GM18951 (cell line): ENCODE measurements at regions not wholly inside any gene's neighbourhood (a gene's known extent, or its start where the extent isn't known, plus 50 kb on each side); places are given as distances from the start of the nearest gene placed in this dataset.

Source experiments
- POLR2A ChIP-seq: IDR thresholded peaks from 4 replicates; pipeline ENCODE4 v1.6.1; 2011; ENCODE audit warnings: mild to moderate bottlenecking; ENCODE audit not compliant: insufficient read length, insufficient read depth; ENCODE audit errors: extremely low read depth
- in situ Hi-C: fragments of 300-500 bp; cut with MboI; formaldehyde crosslinking; loops from one replicate; pipeline ENCODE4 v1.12.0; 2022; ENCODE audit warnings: low sequenced_read_pairs, mixed read lengths, inconsistent platforms; ENCODE audit not compliant: unreplicated experiment

DNA sequence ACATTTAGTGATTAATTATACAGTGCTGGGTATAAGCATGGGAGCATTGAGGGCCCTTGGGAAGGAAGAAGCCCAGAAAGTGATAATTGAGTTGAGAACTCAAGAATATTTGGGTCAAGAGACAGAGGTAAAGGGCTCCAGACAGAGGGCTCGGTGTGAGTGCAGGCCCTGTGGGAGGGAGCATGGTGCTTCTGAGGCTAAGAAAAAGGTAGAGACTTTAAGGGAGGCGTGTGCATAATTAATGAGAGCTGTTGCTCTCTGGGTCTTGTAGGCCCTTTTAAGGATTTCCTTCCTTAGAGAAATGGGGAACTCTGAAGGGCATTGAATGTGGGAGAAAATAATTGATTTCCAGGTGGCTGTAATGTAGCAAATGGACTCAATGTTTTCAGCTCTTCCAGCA lies 735.0 kb upstream of the POU3F3 start:
- in situ Hi-C loops, result no loop called here
- no peak for TF ChIP-seq POLR2A

GRCh38 chr2:104120171-104120570 lies 733.7 kb upstream of the POU3F3 start:
- TF ChIP-seq POLR2A, result no peak
- in situ Hi-C loops, result no loop called here

DNA sequence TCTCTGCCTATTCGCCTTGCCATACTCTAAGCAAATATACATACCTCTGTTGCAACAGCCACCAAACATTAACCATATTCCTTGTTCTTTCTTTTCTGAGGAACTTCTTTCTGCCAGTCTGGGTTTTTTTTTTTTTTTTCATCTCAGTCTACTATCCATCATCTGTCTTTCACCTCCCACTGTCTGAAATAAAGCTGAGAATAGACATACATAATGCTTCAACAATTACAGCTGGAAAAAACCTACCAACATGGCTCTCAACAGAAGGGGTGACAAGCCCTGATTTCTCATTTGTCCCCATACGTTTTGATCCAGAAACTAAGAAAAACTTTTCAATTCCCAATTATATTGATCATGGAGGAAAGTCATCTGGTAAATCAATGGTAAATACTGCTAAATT lies 728.8 kb upstream of the POU3F3 start:
- TF ChIP-seq POLR2A, result no peak
- in situ Hi-C loops, result no loop called here

GRCh38 chr2:104127049-104127770 lies 726.7 kb upstream of the POU3F3 start:
- TF ChIP-seq POLR2A, result no peak
- in situ Hi-C loops, result no loop called here

GRCh38 chr2:104140361-104140760 lies 713.6 kb upstream of the POU3F3 start:
- TF ChIP-seq POLR2A, result no peak
- in situ Hi-C loops, result no loop called here

DNA sequence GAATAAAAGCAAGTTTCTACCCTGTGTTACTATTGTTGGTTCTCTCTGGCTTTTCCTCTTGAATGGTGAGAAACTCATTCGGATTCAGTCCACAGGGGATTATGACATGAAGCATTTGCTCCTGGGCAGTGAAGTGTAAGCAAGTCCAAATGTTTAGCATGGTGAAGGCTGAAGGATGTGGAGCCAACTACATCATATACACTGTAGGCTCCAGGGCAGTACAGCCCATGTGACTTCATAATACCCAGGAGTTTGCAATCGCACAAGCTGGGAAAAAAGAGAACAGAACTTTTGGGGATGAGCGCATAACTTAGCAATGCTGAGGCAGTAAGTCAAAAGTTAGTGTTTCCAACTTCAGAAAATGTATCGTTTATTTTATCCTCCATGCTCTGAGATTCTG lies 695.7 kb upstream of the POU3F3 start:
- TF ChIP-seq POLR2A, result no peak
- in situ Hi-C loops, result no loop called here

DNA sequence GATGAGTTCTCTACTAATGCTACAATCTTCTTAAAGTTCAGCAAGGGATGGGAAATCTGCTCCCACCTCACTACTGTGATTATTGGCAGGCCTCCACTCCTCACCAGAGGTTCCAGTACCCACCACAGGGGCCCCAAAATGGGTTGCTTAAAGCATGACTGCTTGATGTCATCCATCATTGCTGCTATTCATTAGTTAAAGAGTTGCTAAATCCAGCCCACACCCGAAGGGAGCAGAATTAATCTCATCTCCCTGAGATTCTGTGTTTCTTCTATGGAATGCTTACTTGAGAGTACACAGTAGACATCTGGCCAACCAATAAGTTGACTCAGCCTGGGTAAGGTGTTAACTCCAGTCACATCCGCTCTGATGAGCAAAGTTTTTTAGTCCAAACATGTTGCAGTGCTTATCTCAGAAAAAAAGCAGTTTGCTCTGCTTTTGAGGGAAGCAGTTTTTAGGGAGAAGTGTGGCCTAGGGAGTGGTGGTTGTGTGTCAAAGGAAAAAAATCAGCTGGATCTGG lies 690.2 kb upstream of the POU3F3 start:
- in situ Hi-C loops, result no loop called here
- no peak for TF ChIP-seq POLR2A

DNA sequence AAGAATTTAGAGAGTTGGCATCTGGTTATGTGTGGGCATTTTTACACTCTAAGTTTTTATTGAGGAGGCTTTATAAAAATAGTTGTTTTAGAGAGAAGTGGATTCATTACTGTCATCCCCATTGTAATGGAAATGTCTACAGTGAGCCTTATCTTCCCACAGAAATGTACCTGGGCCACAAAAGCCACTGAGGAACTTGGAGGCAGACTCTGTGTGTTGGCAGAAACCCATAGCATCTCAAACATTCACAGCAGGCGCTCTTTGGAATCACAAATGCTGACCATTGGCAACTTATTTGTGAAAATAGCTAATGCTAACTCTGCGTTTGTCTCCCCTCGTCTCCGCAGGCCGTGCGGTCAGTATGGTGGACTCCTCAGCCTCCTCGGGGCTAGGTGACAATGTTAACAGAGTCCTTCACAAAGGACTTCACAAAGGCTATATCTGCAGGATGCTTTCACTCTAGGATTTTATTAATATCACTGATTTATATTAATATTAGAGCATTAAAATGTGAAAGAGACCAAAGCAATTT lies 689.1 kb upstream of the POU3F3 start:
- no peak for TF ChIP-seq POLR2A
- in situ Hi-C loops, result no loop called here

GRCh38 chr2:104177179-104177578 lies 676.7 kb upstream of the POU3F3 start:
- in situ Hi-C loops, result no loop called here

GRCh38 chr2:104179644-104180043 lies 674.3 kb upstream of the POU3F3 start:
- in situ Hi-C loops, result no loop called here
- TF ChIP-seq POLR2A, result no peak

More at GRCh38 chr2:104177179-104177578, 676.7 kb upstream of the POU3F3 start:
- TF ChIP-seq POLR2A, result no peak

- in situ Hi-C loops, result no loop called here
- no peak for TF ChIP-seq POLR2A
Measured at GRCh38 chr2:104200533-104201168, 653.3 kb upstream of the POU3F3 start.

DNA sequence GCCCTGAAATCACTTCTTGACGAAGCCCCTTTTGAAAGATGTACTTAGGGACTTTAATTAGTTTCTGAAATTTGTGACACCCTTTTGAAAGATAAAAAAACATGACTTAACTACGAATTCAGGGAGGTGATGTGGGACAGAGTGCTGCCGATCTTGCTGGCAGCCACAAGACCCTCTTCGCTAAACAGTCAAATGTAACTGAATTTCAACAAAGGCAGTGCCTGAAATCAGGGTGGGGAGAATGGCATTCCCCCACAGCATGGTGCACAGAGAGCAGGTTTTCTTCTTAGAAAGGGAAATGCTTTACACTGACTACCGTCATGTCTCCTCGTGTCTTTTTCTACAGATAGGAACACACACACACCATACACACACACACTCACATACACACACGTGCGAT lies 640.2 kb upstream of the POU3F3 start:
- no peak for TF ChIP-seq POLR2A
- in situ Hi-C loops, result no loop called here

DNA sequence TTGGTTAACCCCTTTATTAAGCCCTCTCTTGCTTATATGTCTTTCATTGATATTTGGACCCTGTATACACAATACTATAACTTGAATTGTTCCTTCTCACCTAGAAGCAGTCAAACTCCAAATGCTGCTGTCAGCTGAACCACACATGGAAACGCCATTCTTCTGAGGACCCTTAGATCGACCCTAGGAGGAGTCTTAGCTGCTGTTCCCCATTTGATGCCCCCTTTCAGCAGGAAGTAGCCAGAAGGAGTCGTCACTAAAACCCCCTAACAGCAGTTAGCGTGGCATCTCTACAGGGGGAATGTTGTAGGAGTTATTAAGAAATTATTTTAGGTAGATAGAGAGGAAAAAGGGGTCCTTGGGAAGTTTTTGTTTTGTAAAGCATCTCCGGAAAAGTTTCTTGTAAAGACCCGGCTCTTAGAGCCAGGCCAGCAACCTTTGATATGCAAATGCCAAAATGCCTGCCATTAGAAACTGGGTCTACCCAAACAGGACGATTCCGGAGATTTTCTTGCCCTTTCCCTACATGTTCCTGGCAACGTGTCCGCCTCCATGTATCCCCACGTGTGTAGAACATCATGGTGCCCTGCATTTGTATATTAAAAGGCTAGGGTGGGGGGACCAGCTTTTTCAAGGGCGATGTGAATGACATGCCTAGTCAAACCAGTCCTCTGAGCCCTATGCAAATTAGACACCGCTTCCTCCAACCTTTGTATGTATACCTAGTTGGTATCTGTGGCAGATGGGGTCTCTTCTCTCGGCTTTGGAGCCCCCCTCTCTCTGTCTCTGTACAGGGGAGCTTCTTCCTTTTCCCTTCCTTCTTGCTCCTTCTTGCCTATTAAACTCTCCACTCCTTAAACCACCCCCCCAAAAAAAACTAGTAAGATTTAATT lies 638.4 kb upstream of the POU3F3 start:
- no peak for TF ChIP-seq POLR2A
- in situ Hi-C loops, result no loop called here
